SJCRH30 (cell line): ENCODE measurements at regions not wholly inside any gene's neighbourhood (a gene's known extent, or its start where the extent isn't known, plus 50 kb on each side); places are given as distances from the start of the nearest gene placed in this dataset.
A peak's percentile ranks its signal among the peaks of the same experiment; 100 is the strongest.

Source experiments
- DNase-seq, 2 experiments: peaks; one replicate each; pipeline ENCODE4 v3.0.0-alpha.2; 2015 to 2020
- H3K27ac ChIP-seq: fragments of 250-450 bp; sonication (Bioruptor Pico); 2 replicates; pipeline ENCODE4 v1.5.1; 2020; ENCODE audit warnings: mild to moderate bottlenecking, moderate library complexity
- H3K27me3 ChIP-seq: fragments of 250-450 bp; sonication (Bioruptor Pico); 2 replicates; pipeline ENCODE4 v1.5.1; 2020; ENCODE audit warnings: mild to moderate bottlenecking, moderate library complexity
- H3K36me3 ChIP-seq: fragments of 250-450 bp; sonication (Bioruptor Pico); 2 replicates; pipeline ENCODE4 v1.5.1; 2020; ENCODE audit warnings: mild to moderate bottlenecking, moderate library complexity
- H3K4me1 ChIP-seq: fragments of 250-450 bp; sonication (Bioruptor Pico); 2 replicates; pipeline ENCODE4 v1.5.1; 2020; ENCODE audit warnings: mild to moderate bottlenecking, moderate library complexity
- H3K4me3 ChIP-seq: fragments of 250-450 bp; sonication (Bioruptor Pico); 2 replicates; pipeline ENCODE4 v1.5.1; 2020; ENCODE audit warnings: mild to moderate bottlenecking, moderate library complexity
- H3K9me3 ChIP-seq: fragments of 250-450 bp; sonication (Bioruptor Pico); replicated peaks from 2 replicates; pipeline ENCODE4 v1.5.1; 2020; ENCODE audit warnings: mild to moderate bottlenecking, moderate library complexity

GRCh38 chr6:74971633-74972032 lies 234.2 kb downstream of the COL12A1 start:
- Histone ChIP-seq H3K36me3 (no peaks in the 10 kb centered on the region), H3K4me3 (no peak overlapping the region), H3K27ac (no peak overlapping the region), H3K27me3 (no peaks in the 10 kb centered on the region), H3K9me3 (no peaks in the 10 kb centered on the region), H3K4me1 (peaks cover 23% of the 10 kb centered on the region)
- DNase-seq: peak in 1 of 2 experiments; percentile 6

- Histone ChIP-seq H3K9me3 (no peaks in the 10 kb centered on the region), H3K4me1 (peaks cover 23% of the 10 kb centered on the region), H3K4me3 (no peak overlapping the region), H3K27me3 (no peaks in the 10 kb centered on the region), H3K27ac (no peak overlapping the region), H3K36me3 (no peaks in the 10 kb centered on the region)
- peak; percentile 24 to 56 for DNase-seq
Observed at GRCh38 chr6:74969591-74970267, 236.1 kb downstream of the COL12A1 start.

GRCh38 chr6:74967821-74968220 lies 238.0 kb downstream of the COL12A1 start:
- no peak for DNase-seq
- Histone ChIP-seq H3K4me3 (no peak overlapping the region), H3K9me3 (no peaks in the 10 kb centered on the region), H3K4me1 (peaks cover 23% of the 10 kb centered on the region), H3K27ac (no peak overlapping the region), H3K27me3 (no peaks in the 10 kb centered on the region), H3K36me3 (no peaks in the 10 kb centered on the region)

GRCh38 chr6:74966712-74967111 lies 239.1 kb downstream of the COL12A1 start:
- no peaks in the 10 kb centered on the region for H3K36me3 ChIP-seq
- no peaks in the 10 kb centered on the region for H3K9me3 ChIP-seq
- H3K27ac ChIP-seq: no peak overlapping the region

GRCh38 chr6:74964871-74965441 lies 240.9 kb downstream of the COL12A1 start:
- DNase-seq: no peak

More at GRCh38 chr6:74966712-74967111, 239.1 kb downstream of the COL12A1 start:
- Histone ChIP-seq H3K27me3 (no peaks in the 10 kb centered on the region), H3K4me3 (no peak overlapping the region), H3K4me1 (peaks cover 18% of the 10 kb centered on the region)
- DNase-seq: no peak

GRCh38 chr6:74956559-74957428 lies 249.1 kb downstream of the COL12A1 start:
- H3K4me1 ChIP-seq: no peaks in the 10 kb centered on the region
- H3K4me3 ChIP-seq: no peak overlapping the region
- no peak overlapping the region for H3K27ac ChIP-seq
- peaks cover 5% of the 10 kb centered on the region; the same call in 1 of the 2 replicates for H3K9me3 ChIP-seq
- no peaks in the 10 kb centered on the region for H3K27me3 ChIP-seq
- no peaks in the 10 kb centered on the region for H3K36me3 ChIP-seq
- DNase-seq: no peak

More at GRCh38 chr6:74964871-74965441, 240.9 kb downstream of the COL12A1 start:
- Histone ChIP-seq H3K4me3 (no peak overlapping the region), H3K4me1 (peaks cover 6% of the 10 kb centered on the region), H3K27me3 (no peaks in the 10 kb centered on the region), H3K36me3 (no peaks in the 10 kb centered on the region), H3K9me3 (no peaks in the 10 kb centered on the region), H3K27ac (no peak overlapping the region)

- no peak for DNase-seq
- no peak overlapping the region for H3K27ac ChIP-seq
- no peak overlapping the region for H3K4me3 ChIP-seq
- H3K36me3 ChIP-seq: no peaks in the 10 kb centered on the region
- H3K9me3 ChIP-seq: peaks cover 5% of the 10 kb centered on the region; the same call in 1 of the 2 replicates
- no peaks in the 10 kb centered on the region for H3K4me1 ChIP-seq
- no peaks in the 10 kb centered on the region for H3K27me3 ChIP-seq
Observed at GRCh38 chr6:74953708-74954107, 252.1 kb downstream of the COL12A1 start.

GRCh38 chr6:74946961-74947360 lies 258.9 kb downstream of the COL12A1 start:
- no peaks in the 10 kb centered on the region for H3K27me3 ChIP-seq
- H3K4me1 ChIP-seq: no peaks in the 10 kb centered on the region
- 0 out of 2 replicates have a peak, but pooled peaks cover 3% of the 10 kb centered on the region for H3K9me3 ChIP-seq
- no peak for DNase-seq
- H3K27ac ChIP-seq: no peak overlapping the region
- H3K36me3 ChIP-seq: no peaks in the 10 kb centered on the region
- no peak overlapping the region for H3K4me3 ChIP-seq

- H3K27ac ChIP-seq: no peak overlapping the region
- H3K36me3 ChIP-seq: no peaks in the 10 kb centered on the region
- H3K4me3 ChIP-seq: no peak overlapping the region
- no peak for DNase-seq
- no peaks in the 10 kb centered on the region for H3K27me3 ChIP-seq
- no peaks in the 10 kb centered on the region for H3K4me1 ChIP-seq
- 0 out of 2 replicates have a peak, but pooled peaks cover 3% of the 10 kb centered on the region for H3K9me3 ChIP-seq
Observed at GRCh38 chr6:74942130-74942529, 263.7 kb downstream of the COL12A1 start.

- Histone ChIP-seq H3K4me3 (no peak overlapping the region), H3K27me3 (no peaks in the 10 kb centered on the region), H3K9me3 (0 out of 2 replicates have a peak, but pooled peaks cover 3% of the 10 kb centered on the region), H3K4me1 (no peaks in the 10 kb centered on the region), H3K36me3 (no peaks in the 10 kb centered on the region), H3K27ac (no peak overlapping the region)
- no peak for DNase-seq
Observed at GRCh38 chr6:74941424-74941823, 264.4 kb downstream of the COL12A1 start.

GRCh38 chr6:74939721-74940620 lies 265.9 kb downstream of the COL12A1 start:
- Histone ChIP-seq H3K4me1 (no peaks in the 10 kb centered on the region), H3K4me3 (no peak overlapping the region), H3K27ac (no peak overlapping the region), H3K36me3 (no peaks in the 10 kb centered on the region), H3K9me3 (0 out of 2 replicates have a peak, but pooled peaks cover under 1% of the 10 kb centered on the region), H3K27me3 (no peaks in the 10 kb centered on the region)
- DNase-seq: no peak

- Histone ChIP-seq H3K9me3 (0 out of 2 replicates have a peak, but pooled peaks cover 2% of the 10 kb centered on the region), H3K4me3 (no peak overlapping the region), H3K27ac (no peak overlapping the region), H3K36me3 (no peaks in the 10 kb centered on the region), H3K27me3 (no peaks in the 10 kb centered on the region), H3K4me1 (no peaks in the 10 kb centered on the region)
- no peak for DNase-seq
Observed at GRCh38 chr6:74939151-74939708, 266.6 kb downstream of the COL12A1 start.

- H3K36me3 ChIP-seq: no peaks in the 10 kb centered on the region
- no peaks in the 10 kb centered on the region for H3K4me1 ChIP-seq
- H3K27me3 ChIP-seq: no peaks in the 10 kb centered on the region
- H3K4me3 ChIP-seq: no peak overlapping the region
- DNase-seq: no peak
- H3K9me3 ChIP-seq: 0 out of 2 replicates have a peak, but pooled peaks cover 2% of the 10 kb centered on the region
- H3K27ac ChIP-seq: no peak overlapping the region
Observed at GRCh38 chr6:74937936-74938335, 267.9 kb downstream of the COL12A1 start.

- 0 out of 2 replicates have a peak, but pooled peaks cover 2% of the 10 kb centered on the region for H3K9me3 ChIP-seq
- H3K4me1 ChIP-seq: peaks cover 4% of the 10 kb centered on the region; the same call in 1 of the 2 replicates
- no peak overlapping the region for H3K4me3 ChIP-seq
- no peaks in the 10 kb centered on the region for H3K27me3 ChIP-seq
- H3K36me3 ChIP-seq: no peaks in the 10 kb centered on the region
- DNase-seq: no peak
- no peak overlapping the region for H3K27ac ChIP-seq
Observed at GRCh38 chr6:74936886-74937285, 269.0 kb downstream of the COL12A1 start.
